H9 (cell line): ENCODE measurements at regions not wholly inside any gene's neighbourhood (a gene's known extent, or its start where the extent isn't known, plus 50 kb on each side); places are given as distances from the start of the nearest gene placed in this dataset.

ENCODE experiments used
- DNase-seq: peaks from one replicate; pipeline ENCODE4 v3.0.0-alpha.2; 2017
- H2AFZ ChIP-seq: one replicate; pipeline ENCODE4 v1.6.1; 2013; ENCODE audit warnings: mild to moderate bottlenecking, low read length, control low read depth, moderate library complexity
- H2AK5ac ChIP-seq: 2 replicates; pipeline ENCODE4 v1.6.1; 2013; ENCODE audit warnings: low read length, control low read depth, mixed read lengths; ENCODE audit not compliant: insufficient read length
- H2BK120ac ChIP-seq: one replicate; pipeline ENCODE4 v1.6.1; 2013; ENCODE audit warnings: low read depth, mild to moderate bottlenecking, low read length, control low read depth, inconsistent platforms; ENCODE audit not compliant: poor library complexity, severe bottlenecking
- H2BK12ac ChIP-seq: 2 replicates; pipeline ENCODE4 v1.6.1; 2013; ENCODE audit warnings: low read length, control low read depth, mixed read lengths, low read depth; ENCODE audit not compliant: insufficient read length
- H2BK15ac ChIP-seq: 2 replicates; pipeline ENCODE4 v1.6.1; 2013; ENCODE audit warnings: low read depth, low read length, control low read depth
- H2BK20ac ChIP-seq: one replicate; pipeline ENCODE4 v1.6.1; 2013; ENCODE audit warnings: low read depth, mild to moderate bottlenecking, low read length, control low read depth, inconsistent platforms; ENCODE audit not compliant: poor library complexity, severe bottlenecking
- H2BK5ac ChIP-seq: 2 replicates; pipeline ENCODE4 v1.6.1; 2013; ENCODE audit warnings: low read length, control low read depth, mixed read lengths; ENCODE audit not compliant: insufficient read length
- H3K14ac ChIP-seq: 2 replicates; pipeline ENCODE4 v1.6.1; 2013; ENCODE audit warnings: low read length, control low read depth; ENCODE audit not compliant: insufficient read depth
- H3K18ac ChIP-seq: 2 replicates; pipeline ENCODE4 v1.6.1; 2013; ENCODE audit warnings: low read depth, mild to moderate bottlenecking, mixed read lengths, low read length, control low read depth; ENCODE audit not compliant: insufficient read length
- H3K23ac ChIP-seq: 2 replicates; pipeline ENCODE4 v1.6.1; 2013; ENCODE audit warnings: low read length, control low read depth, mixed read lengths, low read depth; ENCODE audit not compliant: insufficient read length
- H3K23me2 ChIP-seq: 2 replicates; pipeline ENCODE4 v1.6.1; 2013; ENCODE audit warnings: low read depth, mild to moderate bottlenecking, mixed read lengths, low read length, control low read depth; ENCODE audit not compliant: insufficient read length, poor library complexity, severe bottlenecking
- H3K27ac ChIP-seq: 2 replicates; pipeline ENCODE4 v1.5.1; 2013; ENCODE audit warnings: low read length, control low read depth, mixed read lengths, low read depth; ENCODE audit not compliant: insufficient read length
- H3K27me3 ChIP-seq: 2 replicates; pipeline ENCODE4 v1.6.1; 2013; ENCODE audit warnings: low read length, control low read depth, inconsistent platforms; ENCODE audit not compliant: insufficient read depth
- H3K4ac ChIP-seq: 2 replicates; pipeline ENCODE4 v1.6.1; 2013; ENCODE audit warnings: low read depth, mild to moderate bottlenecking, control low read depth, inconsistent platforms, low read length, moderate library complexity
- H3K4me1 ChIP-seq: 2 replicates; pipeline ENCODE4 v1.6.1; 2013; ENCODE audit warnings: low read length, control low read depth, inconsistent platforms; ENCODE audit not compliant: insufficient read depth
- H3K4me2 ChIP-seq: 2 replicates; pipeline ENCODE4 v1.6.1; 2013; ENCODE audit warnings: low read length, control low read depth, mixed read lengths; ENCODE audit not compliant: insufficient read length, insufficient read depth
- H3K56ac ChIP-seq: 2 replicates; pipeline ENCODE4 v1.6.1; 2013; ENCODE audit warnings: low read depth, mild to moderate bottlenecking, mixed read lengths, low read length, control low read depth; ENCODE audit not compliant: insufficient read length
- H3K79me1 ChIP-seq: 2 replicates; pipeline ENCODE4 v1.6.1; 2013; ENCODE audit warnings: low read depth, mild to moderate bottlenecking, moderate library complexity, low read length, control low read depth, inconsistent platforms; ENCODE audit not compliant: insufficient read depth, poor library complexity, severe bottlenecking
- H3K79me2 ChIP-seq: 2 replicates; pipeline ENCODE4 v1.6.1; 2013; ENCODE audit warnings: low read length, control low read depth, inconsistent platforms; ENCODE audit not compliant: insufficient read depth
- H3K9ac ChIP-seq: 2 replicates; pipeline ENCODE4 v1.6.1; 2013; ENCODE audit warnings: low read length, control low read depth, mixed read lengths; ENCODE audit not compliant: insufficient read length; ENCODE audit errors: extremely low read depth
- H3K9me3 ChIP-seq: one replicate; pipeline ENCODE4 v1.6.1; 2013; ENCODE audit warnings: low read depth, low read length, inconsistent platforms; ENCODE audit not compliant: control insufficient read depth
- H3T11ph ChIP-seq: one replicate; pipeline ENCODE4 v1.6.1; 2013; ENCODE audit warnings: mild to moderate bottlenecking, low read length, control low read depth, inconsistent platforms
- H4K20me1 ChIP-seq: one replicate; pipeline ENCODE4 v1.6.1; 2013; ENCODE audit not compliant: control insufficient read depth, insufficient read length, insufficient read depth
- H4K5ac ChIP-seq: 2 replicates; pipeline ENCODE4 v1.6.1; 2013; ENCODE audit warnings: low read depth, mild to moderate bottlenecking, mixed read lengths, low read length, control low read depth; ENCODE audit not compliant: insufficient read length
- H4K8ac ChIP-seq: replicated peaks from 2 replicates; pipeline ENCODE4 v1.6.1; 2013; ENCODE audit warnings: low read length, control low read depth, mixed read lengths, low read depth; ENCODE audit not compliant: insufficient read length
- H4K91ac ChIP-seq: 2 replicates; pipeline ENCODE4 v1.6.1; 2013; ENCODE audit warnings: low read depth, mild to moderate bottlenecking, moderate library complexity, mixed read lengths, low read length, control low read depth; ENCODE audit not compliant: insufficient read length
- H3K27ac Mint-ChIP-seq, 3 experiments: 2 replicates in 2 of 3; 3 replicates in 1 of 3; pipeline ENCODE4 v1.8.0; 2020 to 2021; ENCODE audit warnings: mixed read lengths in 3 of 3, mild to moderate bottlenecking in 1 of 3, moderate library complexity in 1 of 3
- H3K27me3 Mint-ChIP-seq: 2 replicates; pipeline ENCODE4 v1.8.0; 2021; ENCODE audit warnings: low read depth, mild to moderate bottlenecking, moderate library complexity, mixed read lengths
- H3K36me3 Mint-ChIP-seq, 3 experiments: 2 replicates in 2 of 3; 3 replicates in 1 of 3; pipeline ENCODE4 v1.8.0; 2020 to 2021; ENCODE audit warnings: low read depth in 3 of 3, mixed read lengths in 3 of 3; ENCODE audit not compliant: insufficient read depth in 1 of 3
- H3K4me1 Mint-ChIP-seq, 2 experiments: 2 replicates each; pipeline ENCODE4 v1.8.0; 2020; ENCODE audit warnings: mixed read lengths in 2 of 2
- H3K4me3 Mint-ChIP-seq, 2 experiments: 2 replicates in 1 of 2; 3 replicates in 1 of 2; pipeline ENCODE4 v1.8.0; 2020 to 2021; ENCODE audit warnings: mild to moderate bottlenecking in 2 of 2, mixed read lengths in 2 of 2, moderate library complexity in 1 of 2
- H3K9me3 Mint-ChIP-seq, 2 experiments: 2 replicates in 1 of 2; 3 replicates in 1 of 2; pipeline ENCODE4 v1.8.0; 2020; ENCODE audit warnings: mild to moderate bottlenecking in 2 of 2, mixed read lengths in 2 of 2, moderate library complexity in 1 of 2
- WGBS: extraction: QIAGEN DNeasy Blood & Tissue Kit; methylation state at CpG from one replicate; pipeline ENCODE4 v1.1.7; 2013; ENCODE audit warnings: missing lambda C conversion rate, low lambda C conversion rate, mixed read lengths; ENCODE audit not compliant: insufficient read length; ENCODE audit errors: extremely low coverage; 5-methylcytosine and 5-hydroxymethylcytosine counted together
- TF ChIP-seq, protein P1 (sequence below): fragments of 200-600 bp; sonication (generic); conservative IDR thresholded peaks from 3 replicates; pipeline ENCODE4 v1.8.0; 2021; ENCODE audit warnings: antibody characterized with exemption, mild to moderate bottlenecking

GRCh38 chr16:86899151-86899550 lies 320.8 kb downstream of the FOXL1 start:
- no peak overlapping the region for H3K56ac ChIP-seq
- H4K8ac ChIP-seq = no peak overlapping the region
- H4K5ac ChIP-seq = no peak overlapping the region
- H2AFZ ChIP-seq = no peak overlapping the region
- H3T11ph ChIP-seq = no peak overlapping the region
- H2BK5ac ChIP-seq = no peak overlapping the region
- no peak overlapping the region for H4K91ac ChIP-seq
- Mint-ChIP-seq H3K4me1 (peaks cover 16 to 38% of the 10 kb centered on the region in 2 experiments), H3K27ac (no peak overlapping the region), H3K9me3 (no peaks in the 10 kb centered on the region; a peak in 1 of 5 replicates), H3K27me3 (peaks cover 3% of the 10 kb centered on the region; the same call in 1 of the 2 replicates), H3K4me3 (no peak overlapping the region), H3K36me3 (no peaks in the 10 kb centered on the region)
- H3K23ac ChIP-seq = no peak overlapping the region
- H3K23me2 ChIP-seq = peaks cover 2% of the 10 kb centered on the region
- H2BK12ac ChIP-seq = no peak overlapping the region
- no peak overlapping the region for H3K4me2 ChIP-seq
- TF ChIP-seq, protein P1, sequence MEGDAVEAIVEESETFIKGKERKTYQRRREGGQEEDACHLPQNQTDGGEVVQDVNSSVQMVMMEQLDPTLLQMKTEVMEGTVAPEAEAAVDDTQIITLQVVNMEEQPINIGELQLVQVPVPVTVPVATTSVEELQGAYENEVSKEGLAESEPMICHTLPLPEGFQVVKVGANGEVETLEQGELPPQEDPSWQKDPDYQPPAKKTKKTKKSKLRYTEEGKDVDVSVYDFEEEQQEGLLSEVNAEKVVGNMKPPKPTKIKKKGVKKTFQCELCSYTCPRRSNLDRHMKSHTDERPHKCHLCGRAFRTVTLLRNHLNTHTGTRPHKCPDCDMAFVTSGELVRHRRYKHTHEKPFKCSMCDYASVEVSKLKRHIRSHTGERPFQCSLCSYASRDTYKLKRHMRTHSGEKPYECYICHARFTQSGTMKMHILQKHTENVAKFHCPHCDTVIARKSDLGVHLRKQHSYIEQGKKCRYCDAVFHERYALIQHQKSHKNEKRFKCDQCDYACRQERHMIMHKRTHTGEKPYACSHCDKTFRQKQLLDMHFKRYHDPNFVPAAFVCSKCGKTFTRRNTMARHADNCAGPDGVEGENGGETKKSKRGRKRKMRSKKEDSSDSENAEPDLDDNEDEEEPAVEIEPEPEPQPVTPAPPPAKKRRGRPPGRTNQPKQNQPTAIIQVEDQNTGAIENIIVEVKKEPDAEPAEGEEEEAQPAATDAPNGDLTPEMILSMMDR = no peak
- no peak overlapping the region for H3K18ac ChIP-seq
- no peak overlapping the region for H2BK15ac ChIP-seq
- no peaks in the 10 kb centered on the region for H3K79me2 ChIP-seq
- no peak for DNase-seq
- H3K4ac ChIP-seq = no peak overlapping the region
- no peaks in the 10 kb centered on the region for H4K20me1 ChIP-seq
- no peak overlapping the region for H2BK120ac ChIP-seq
- H2AK5ac ChIP-seq = no peak overlapping the region
- peaks cover 2% of the 10 kb centered on the region; the same call in 1 of the 2 replicates for H3K4me1 ChIP-seq
- no peak overlapping the region for H3K9ac ChIP-seq
- H3K27ac ChIP-seq = no peak overlapping the region
- H3K27me3 ChIP-seq = no peaks in the 10 kb centered on the region
- no peaks in the 10 kb centered on the region for H3K9me3 ChIP-seq
- no CpG with 5 or more reads among the region's 6 CpGs for WGBS
- H2BK20ac ChIP-seq = no peak overlapping the region
- H3K14ac ChIP-seq = no peak overlapping the region
- H3K79me1 ChIP-seq = no peaks in the 10 kb centered on the region
